ENCODE measurements at regions not wholly inside any gene's neighbourhood (a gene's known extent, or its start where the extent isn't known, plus 50 kb on each side); places are given as distances from the start of the nearest gene placed in this dataset.

DNA sequence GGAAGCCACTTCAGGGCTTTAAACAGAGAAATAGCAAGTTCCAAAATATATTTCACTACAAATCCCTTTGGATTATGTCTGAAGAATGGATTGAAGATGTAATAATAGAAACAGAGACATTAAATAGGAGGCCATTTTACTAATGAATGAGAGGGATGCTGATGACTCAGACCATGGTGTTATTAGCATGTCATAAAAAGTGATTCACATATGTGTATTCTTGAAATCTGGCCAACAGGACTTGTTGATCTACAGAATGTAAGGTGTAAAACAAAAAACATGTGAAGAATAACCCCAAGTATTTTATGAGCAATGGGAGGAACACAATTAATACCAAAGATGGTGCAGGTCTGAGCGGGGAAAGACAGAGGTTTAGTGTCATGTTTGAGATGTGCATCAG is 873.7 kb downstream of the SLITRK5 start:
- TF ChIP-seq, protein P1, sequence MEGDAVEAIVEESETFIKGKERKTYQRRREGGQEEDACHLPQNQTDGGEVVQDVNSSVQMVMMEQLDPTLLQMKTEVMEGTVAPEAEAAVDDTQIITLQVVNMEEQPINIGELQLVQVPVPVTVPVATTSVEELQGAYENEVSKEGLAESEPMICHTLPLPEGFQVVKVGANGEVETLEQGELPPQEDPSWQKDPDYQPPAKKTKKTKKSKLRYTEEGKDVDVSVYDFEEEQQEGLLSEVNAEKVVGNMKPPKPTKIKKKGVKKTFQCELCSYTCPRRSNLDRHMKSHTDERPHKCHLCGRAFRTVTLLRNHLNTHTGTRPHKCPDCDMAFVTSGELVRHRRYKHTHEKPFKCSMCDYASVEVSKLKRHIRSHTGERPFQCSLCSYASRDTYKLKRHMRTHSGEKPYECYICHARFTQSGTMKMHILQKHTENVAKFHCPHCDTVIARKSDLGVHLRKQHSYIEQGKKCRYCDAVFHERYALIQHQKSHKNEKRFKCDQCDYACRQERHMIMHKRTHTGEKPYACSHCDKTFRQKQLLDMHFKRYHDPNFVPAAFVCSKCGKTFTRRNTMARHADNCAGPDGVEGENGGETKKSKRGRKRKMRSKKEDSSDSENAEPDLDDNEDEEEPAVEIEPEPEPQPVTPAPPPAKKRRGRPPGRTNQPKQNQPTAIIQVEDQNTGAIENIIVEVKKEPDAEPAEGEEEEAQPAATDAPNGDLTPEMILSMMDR (IDR thresholded peaks at IDR 0.05; ENCODE audit: insufficient read depth, missing control alignments) = no peak
- FAIRE-seq = no peak
- no peak for DNase-seq (ENCODE audit: insufficient read length, low spot score)

DNA sequence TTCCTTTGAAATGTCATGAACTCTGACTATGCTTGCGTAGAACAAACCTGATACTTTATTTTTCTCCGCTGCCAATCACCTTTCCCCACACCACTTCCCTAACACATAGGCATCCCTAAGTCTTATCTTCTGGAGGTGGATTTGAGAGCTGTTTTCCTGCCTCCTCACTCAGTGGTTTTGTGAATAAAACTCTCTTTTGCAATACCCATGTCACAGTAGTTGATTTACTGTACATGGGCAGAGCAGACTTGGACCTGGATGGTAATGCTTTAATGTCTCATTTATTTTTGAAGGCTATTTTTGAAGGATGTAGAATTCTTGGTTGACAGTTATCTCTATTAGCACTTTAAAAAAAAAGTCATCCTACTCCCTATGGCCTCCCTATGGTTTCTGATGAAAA is 881.8 kb downstream of the SLITRK5 start:
- DNase-seq (ENCODE audit: insufficient read length, low spot score) = no peak
- FAIRE-seq = no peak
- TF ChIP-seq, protein P1 (IDR thresholded peaks at IDR 0.05; ENCODE audit: insufficient read depth, missing control alignments) = no peak

DNA sequence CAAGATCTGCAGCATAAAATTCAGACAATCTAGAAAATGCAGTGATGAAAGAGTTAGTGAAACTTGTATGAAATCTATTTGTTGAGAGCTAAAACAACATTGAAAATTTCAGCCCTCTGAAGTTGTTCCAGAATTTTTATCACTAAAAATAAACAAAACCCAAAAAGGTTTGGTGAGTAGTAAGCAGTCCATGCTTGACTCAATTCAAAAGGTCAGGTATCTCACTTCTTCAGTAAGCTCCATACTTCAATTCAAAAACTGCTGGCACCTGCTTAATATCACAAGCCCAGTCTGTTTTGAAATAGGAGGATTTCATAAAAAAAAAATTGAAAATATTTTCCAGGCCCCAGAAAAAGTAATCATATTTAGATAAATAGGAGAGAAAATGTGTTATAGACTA is 894.4 kb downstream of the SLITRK5 start:
- FAIRE-seq (no peak), DNase-seq (ENCODE audit: insufficient read length, low spot score) (no peak)
- TF ChIP-seq, protein P1 (IDR thresholded peaks at IDR 0.05; ENCODE audit: insufficient read depth, missing control alignments) = no peak

DNA sequence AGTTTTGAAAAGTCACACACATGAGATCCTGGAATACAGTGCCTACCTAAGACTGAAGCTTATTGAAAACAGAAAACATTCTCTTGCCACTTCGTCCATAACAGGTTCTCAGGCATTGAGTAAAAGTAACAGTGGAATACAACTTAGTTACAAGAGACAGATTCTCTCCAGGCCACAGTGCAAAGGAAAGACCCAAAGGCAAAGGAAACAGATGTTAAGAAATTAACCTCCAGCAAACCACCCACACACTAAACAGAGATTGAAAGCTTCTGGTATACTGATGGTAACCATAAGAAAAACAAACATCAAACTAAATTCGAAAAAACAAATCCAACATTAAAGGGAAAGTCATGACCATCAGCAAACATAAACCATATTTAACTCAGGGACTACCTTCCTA is 914.7 kb downstream of the SLITRK5 start:
- FAIRE-seq = no peak
- TF ChIP-seq, protein P1 (IDR thresholded peaks at IDR 0.05; ENCODE audit: insufficient read depth, missing control alignments) = no peak
- no peak for DNase-seq (ENCODE audit: insufficient read length, low spot score)

DNA sequence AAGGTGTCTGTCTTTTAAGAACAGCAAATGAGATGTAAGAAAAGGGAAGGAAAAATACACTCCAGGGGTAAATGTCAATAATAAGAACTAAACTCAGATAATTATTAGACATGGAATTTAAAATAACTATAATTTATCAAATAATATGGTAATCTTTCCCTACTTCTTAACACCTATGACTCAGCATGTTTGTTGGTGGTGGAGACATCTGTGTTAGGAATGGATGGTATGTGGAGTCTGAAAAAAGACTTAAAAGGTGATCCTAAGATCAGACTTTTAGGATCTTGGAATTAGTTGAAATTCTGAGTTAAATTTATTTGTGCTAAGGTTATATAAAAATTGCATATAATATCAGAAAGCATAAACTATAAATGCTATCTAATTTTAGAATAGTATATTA is 915.1 kb downstream of the SLITRK5 start:
- TF ChIP-seq, protein P1 (IDR thresholded peaks at IDR 0.05; ENCODE audit: insufficient read depth, missing control alignments) = no peak
- FAIRE-seq = no peak

DNA sequence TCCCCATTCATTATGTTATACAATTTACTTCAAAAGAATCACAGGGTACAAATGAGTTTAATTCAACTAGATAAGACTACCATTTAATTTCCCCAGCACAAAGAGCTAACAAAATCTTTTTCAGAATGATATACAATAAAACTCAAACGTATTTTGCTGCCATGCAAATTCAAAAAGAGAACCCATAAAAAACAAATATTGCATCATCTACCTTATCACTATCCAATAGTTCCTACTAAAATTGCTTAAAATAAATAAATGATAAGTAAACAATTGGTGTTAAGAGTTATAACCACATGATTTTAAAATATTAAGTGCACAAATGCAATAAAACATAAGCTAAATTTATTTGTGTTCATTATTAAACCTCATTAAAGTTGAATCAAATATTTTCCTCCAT is 919.4 kb downstream of the SLITRK5 start:
- TF ChIP-seq, protein P1 (IDR thresholded peaks at IDR 0.05; ENCODE audit: insufficient read depth, missing control alignments) = no peak
- no peak for DNase-seq (ENCODE audit: insufficient read length, low spot score)
- FAIRE-seq = peak; percentile 35

More for the DNA sequence above, 915.1 kb downstream of the SLITRK5 start:
- no peak for DNase-seq (ENCODE audit: insufficient read length, low spot score)

DNA sequence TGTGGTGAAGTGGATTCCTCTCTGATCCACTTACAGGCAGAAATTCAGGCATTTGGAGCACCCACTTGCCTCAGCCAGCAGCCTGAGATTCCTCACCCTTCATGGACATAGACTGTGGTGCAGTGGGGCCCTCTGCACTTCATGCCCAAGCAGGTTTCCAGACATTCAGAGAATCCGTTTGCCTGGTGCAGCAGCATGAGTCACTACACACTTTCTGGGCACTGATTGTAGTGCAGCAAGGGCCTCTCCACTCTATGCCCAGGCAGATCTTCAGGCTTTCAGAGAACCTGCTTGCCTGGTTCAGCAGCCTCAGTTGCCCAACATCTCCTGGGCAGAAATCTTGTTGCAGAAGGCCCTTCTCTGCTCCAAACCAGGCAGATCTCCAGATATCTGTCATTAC is 920.9 kb downstream of the SLITRK5 start:
- TF ChIP-seq, protein P1 (IDR thresholded peaks at IDR 0.05; ENCODE audit: insufficient read depth, missing control alignments) = no peak
- FAIRE-seq (no peak), DNase-seq (ENCODE audit: insufficient read length, low spot score) (no peak)
